ENCODE measurements at regions not wholly inside any gene's neighbourhood (a gene's known extent, or its start where the extent isn't known, plus 50 kb on each side); places are given as distances from the start of the nearest gene placed in this dataset.
"Not testable (repeated sequence)": the region's sequence is repeated elsewhere in the genome, so short reads cannot be mapped to it uniquely, and the experiment has no call there.

GRCh38 chr10:128586599-128586998, 460.4 kb upstream of the MKI67 start:
- TF ChIP-seq, protein P1, sequence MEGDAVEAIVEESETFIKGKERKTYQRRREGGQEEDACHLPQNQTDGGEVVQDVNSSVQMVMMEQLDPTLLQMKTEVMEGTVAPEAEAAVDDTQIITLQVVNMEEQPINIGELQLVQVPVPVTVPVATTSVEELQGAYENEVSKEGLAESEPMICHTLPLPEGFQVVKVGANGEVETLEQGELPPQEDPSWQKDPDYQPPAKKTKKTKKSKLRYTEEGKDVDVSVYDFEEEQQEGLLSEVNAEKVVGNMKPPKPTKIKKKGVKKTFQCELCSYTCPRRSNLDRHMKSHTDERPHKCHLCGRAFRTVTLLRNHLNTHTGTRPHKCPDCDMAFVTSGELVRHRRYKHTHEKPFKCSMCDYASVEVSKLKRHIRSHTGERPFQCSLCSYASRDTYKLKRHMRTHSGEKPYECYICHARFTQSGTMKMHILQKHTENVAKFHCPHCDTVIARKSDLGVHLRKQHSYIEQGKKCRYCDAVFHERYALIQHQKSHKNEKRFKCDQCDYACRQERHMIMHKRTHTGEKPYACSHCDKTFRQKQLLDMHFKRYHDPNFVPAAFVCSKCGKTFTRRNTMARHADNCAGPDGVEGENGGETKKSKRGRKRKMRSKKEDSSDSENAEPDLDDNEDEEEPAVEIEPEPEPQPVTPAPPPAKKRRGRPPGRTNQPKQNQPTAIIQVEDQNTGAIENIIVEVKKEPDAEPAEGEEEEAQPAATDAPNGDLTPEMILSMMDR (conservative IDR thresholded peaks at IDR 0.05 in 1 of 2, IDR thresholded peaks at IDR 0.05 in 1 of 2; ENCODE audit: extremely low read depth in 1 of 2, insufficient read depth in 1 of 2, low read depth in 1 of 2, low read length in 2 of 2): not testable (repeated sequence)
- TF ChIP-seq EZH2 (IDR thresholded peaks at IDR 0.05; ENCODE audit: borderline replicate concordance, low read length): not testable (repeated sequence)

Data from mammary epithelial cell (primary cell).